DOHH2 (cell line): ENCODE measurements at regions not wholly inside any gene's neighbourhood (a gene's known extent, or its start where the extent isn't known, plus 50 kb on each side); places are given as distances from the start of the nearest gene placed in this dataset.

Source experiments
- H3F3A ChIP-seq: fragments of 200-600 bp; sonication (generic), shearing (Covaris generic); 2 replicates; pipeline ENCODE4 v1.6.0; 2016; ENCODE audit warnings: antibody characterized with exemption, mild to moderate bottlenecking; ENCODE audit not compliant: control insufficient read depth, insufficient read depth
- H3K27ac ChIP-seq: fragments of 200-600 bp; sonication (generic); 2 replicates; pipeline ENCODE4 v1.5.1; 2014; ENCODE audit warnings: low read depth, mild to moderate bottlenecking, low read length, moderate library complexity
- H3K27me3 ChIP-seq: fragments of 200-600 bp; sonication (generic); 2 replicates; pipeline ENCODE4 v1.6.1; 2014; ENCODE audit warnings: mild to moderate bottlenecking, low read length, mixed read lengths; ENCODE audit not compliant: control insufficient read depth
- H3K36me3 ChIP-seq: fragments of 200-600 bp; sonication (generic); 2 replicates; pipeline ENCODE4 v1.6.1; 2014; ENCODE audit warnings: mild to moderate bottlenecking, low read length, moderate library complexity, mixed read lengths; ENCODE audit not compliant: control insufficient read depth
- H3K4me1 ChIP-seq: fragments of 200-600 bp; sonication (generic); 2 replicates; pipeline ENCODE4 v1.6.1; 2014; ENCODE audit warnings: mild to moderate bottlenecking, low read length, mixed read lengths; ENCODE audit not compliant: control insufficient read depth
- H3K4me2 ChIP-seq: fragments of 200-600 bp; sonication (generic); 2 replicates; pipeline ENCODE4 v1.6.0; 2014; ENCODE audit warnings: mild to moderate bottlenecking, low read length, moderate library complexity
- H3K4me3 ChIP-seq: fragments of 200-600 bp; sonication (generic); 2 replicates; pipeline ENCODE4 v1.5.1; 2014; ENCODE audit warnings: mild to moderate bottlenecking, low read length, mixed read lengths
- H3K79me2 ChIP-seq: fragments of 200-600 bp; sonication (generic); 2 replicates; pipeline ENCODE4 v1.6.1; 2014; ENCODE audit warnings: mild to moderate bottlenecking, low read length, mixed read lengths; ENCODE audit not compliant: control insufficient read depth
- H3K9me2 ChIP-seq: fragments of 200-600 bp; sonication (generic); replicated peaks from 2 replicates; pipeline ENCODE4 v1.6.1; 2014; ENCODE audit warnings: mild to moderate bottlenecking, low read length, mixed read lengths; ENCODE audit not compliant: control insufficient read depth
- H3K9me3 ChIP-seq: fragments of 200-600 bp; sonication (generic); 2 replicates; pipeline ENCODE4 v1.6.1; 2014; ENCODE audit warnings: antibody characterized with exemption, low read length, mixed read lengths; ENCODE audit not compliant: control insufficient read depth, insufficient read depth
- H4K20me1 ChIP-seq: fragments of 200-600 bp; sonication (generic); 2 replicates; pipeline ENCODE4 v1.6.0; 2014; ENCODE audit warnings: low read depth, mild to moderate bottlenecking, antibody characterized with exemption, low read length, moderate library complexity; ENCODE audit not compliant: control insufficient read depth, insufficient read depth
- CTCF ChIP-seq: fragments of 200-600 bp; sonication (generic); IDR thresholded peaks from one replicate; pipeline ENCODE4 v1.5.1; 2014; ENCODE audit warnings: antibody characterized with exemption, mild to moderate bottlenecking, low read depth, low read length; ENCODE audit not compliant: poor library complexity, severe bottlenecking
- EZH2phosphoT487 ChIP-seq: fragments of 200-600 bp; sonication (generic); IDR thresholded peaks from 2 replicates; pipeline ENCODE4 v1.6.1; 2017; ENCODE audit warnings: borderline replicate concordance, mild to moderate bottlenecking, antibody characterized with exemption, low read length, moderate library complexity, mixed read lengths

DNA sequence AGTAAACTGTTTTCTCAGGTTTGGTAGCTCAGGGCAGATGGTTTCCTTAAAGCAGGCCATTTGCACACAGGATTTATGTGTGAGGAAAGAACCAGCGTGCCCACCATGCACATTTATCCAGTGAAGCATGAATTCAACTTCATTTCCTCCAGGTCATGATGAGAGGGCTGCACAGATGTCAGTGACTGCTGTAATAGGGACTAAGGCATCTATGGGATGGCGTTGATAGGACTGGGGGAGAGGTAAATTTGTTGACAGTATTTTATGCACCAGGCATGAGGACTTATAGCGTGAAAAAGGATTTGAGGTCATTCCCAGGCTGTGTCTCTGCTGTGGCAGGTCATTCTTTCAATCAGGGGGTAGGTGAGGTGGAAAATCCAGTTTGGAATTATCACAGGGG lies 302.9 kb downstream of the XPNPEP1 start:
- Histone ChIP-seq H3K4me3 (no peak overlapping the region), H4K20me1 (no peaks in the 10 kb centered on the region), H3K9me3 (no peaks in the 10 kb centered on the region), H3K79me2 (no peaks in the 10 kb centered on the region), H3K27me3 (no peaks in the 10 kb centered on the region), H3K36me3 (no peaks in the 10 kb centered on the region), H3F3A (no peaks in the 10 kb centered on the region), H3K9me2 (no peaks in the 10 kb centered on the region), H3K4me1 (no peaks in the 10 kb centered on the region), H3K27ac (no peak overlapping the region), H3K4me2 (no peak overlapping the region)
- TF ChIP-seq CTCF (no peak), EZH2phosphoT487 (no peak)

GRCh38 chr10:109619914-109620313 lies 303.4 kb downstream of the XPNPEP1 start:
- no peaks in the 10 kb centered on the region for H3K27me3 ChIP-seq
- H3K4me1 ChIP-seq: no peaks in the 10 kb centered on the region
- H3K9me2 ChIP-seq: no peaks in the 10 kb centered on the region
- H3K36me3 ChIP-seq: no peaks in the 10 kb centered on the region
- no peaks in the 10 kb centered on the region for H4K20me1 ChIP-seq
- no peak overlapping the region for H3K27ac ChIP-seq
- H3F3A ChIP-seq: no peaks in the 10 kb centered on the region
- no peaks in the 10 kb centered on the region for H3K9me3 ChIP-seq
- no peaks in the 10 kb centered on the region for H3K79me2 ChIP-seq
- TF ChIP-seq CTCF (no peak), EZH2phosphoT487 (no peak)
- no peak overlapping the region for H3K4me2 ChIP-seq
- no peak overlapping the region for H3K4me3 ChIP-seq

- H3K79me2 ChIP-seq: no peaks in the 10 kb centered on the region
- no peaks in the 10 kb centered on the region for H3F3A ChIP-seq
- no peaks in the 10 kb centered on the region for H3K36me3 ChIP-seq
- H3K9me3 ChIP-seq: no peaks in the 10 kb centered on the region
- no peaks in the 10 kb centered on the region for H3K9me2 ChIP-seq
- H3K27ac ChIP-seq: no peak overlapping the region
- TF ChIP-seq EZH2phosphoT487 (no peak), CTCF (no peak)
- H3K27me3 ChIP-seq: no peaks in the 10 kb centered on the region
- no peak overlapping the region for H3K4me3 ChIP-seq
- no peak overlapping the region for H3K4me2 ChIP-seq
- H3K4me1 ChIP-seq: no peaks in the 10 kb centered on the region
- no peaks in the 10 kb centered on the region for H4K20me1 ChIP-seq
Observed at GRCh38 chr10:109618748-109619147, 304.6 kb downstream of the XPNPEP1 start.

DNA sequence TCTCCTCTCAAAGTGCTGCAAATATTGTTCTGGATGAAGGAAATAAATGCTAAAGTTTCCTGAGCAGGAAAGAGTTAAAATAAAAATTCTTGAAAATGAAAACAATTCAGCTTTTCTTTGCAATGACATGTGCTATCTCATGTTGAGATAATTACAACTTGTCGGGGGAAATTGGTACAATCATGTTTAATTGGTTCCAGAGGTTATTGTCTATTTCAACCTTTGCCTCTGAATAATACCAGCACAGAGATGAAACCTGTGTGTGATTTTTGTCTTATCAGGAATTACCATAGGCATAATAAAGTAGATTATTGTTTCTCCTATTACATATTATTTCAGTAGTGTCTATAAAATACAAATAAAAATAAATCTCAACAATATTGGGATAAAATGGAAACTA lies 305.0 kb downstream of the XPNPEP1 start:
- H3K27ac ChIP-seq: no peak overlapping the region
- H3K4me3 ChIP-seq: no peak overlapping the region
- no peak overlapping the region for H3K4me2 ChIP-seq
- no peaks in the 10 kb centered on the region for H3F3A ChIP-seq
- H3K27me3 ChIP-seq: no peaks in the 10 kb centered on the region
- no peak for TF ChIP-seq EZH2phosphoT487
- no peak for TF ChIP-seq CTCF
- H3K9me3 ChIP-seq: no peaks in the 10 kb centered on the region
- no peaks in the 10 kb centered on the region for H3K9me2 ChIP-seq
- H3K4me1 ChIP-seq: no peaks in the 10 kb centered on the region
- no peaks in the 10 kb centered on the region for H3K79me2 ChIP-seq
- no peaks in the 10 kb centered on the region for H4K20me1 ChIP-seq
- no peaks in the 10 kb centered on the region for H3K36me3 ChIP-seq
